NCI-H345 treated with DMSO at 0.1 percent for 48 hours (cell line): ENCODE measurements at regions not wholly inside any gene's neighbourhood (a gene's known extent, or its start where the extent isn't known, plus 50 kb on each side); places are given as distances from the start of the nearest gene placed in this dataset.

Experiments used
- DNase-seq: peaks from one replicate; lab custom pipeline; 2025; ENCODE audit not compliant: unreplicated experiment; lab: John Stamatoyannopoulos, UW

GRCh38 chr14:71588576-71589215 is 343.5 kb upstream of the RGS6 start:
- DNase-seq = no peak

- no peak for DNase-seq
Observed at GRCh38 chr14:71589609-71590008, 342.6 kb upstream of the RGS6 start.

DNA sequence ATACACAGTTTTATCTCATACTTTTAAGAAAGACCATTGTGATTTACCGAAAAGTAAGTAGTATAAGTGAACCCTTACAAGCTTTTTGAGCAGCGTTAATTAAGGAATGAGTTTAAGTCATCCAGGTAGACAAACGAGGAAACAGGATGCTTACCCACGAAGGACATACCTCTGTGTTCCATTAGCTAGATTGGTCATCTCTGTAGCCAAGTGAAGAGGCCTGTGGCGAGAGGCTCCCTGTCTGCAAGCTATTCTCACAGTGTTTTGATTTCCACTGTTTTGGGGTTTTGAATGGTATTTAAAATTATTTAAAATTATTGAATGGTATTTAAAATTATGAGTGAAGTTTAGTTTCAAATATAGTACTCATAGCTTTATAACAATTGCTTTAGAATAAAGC is 342.1 kb upstream of the RGS6 start:
- no peak for DNase-seq

- DNase-seq = no peak
Observed at GRCh38 chr14:71591231-71591630, 341.0 kb upstream of the RGS6 start.

DNA sequence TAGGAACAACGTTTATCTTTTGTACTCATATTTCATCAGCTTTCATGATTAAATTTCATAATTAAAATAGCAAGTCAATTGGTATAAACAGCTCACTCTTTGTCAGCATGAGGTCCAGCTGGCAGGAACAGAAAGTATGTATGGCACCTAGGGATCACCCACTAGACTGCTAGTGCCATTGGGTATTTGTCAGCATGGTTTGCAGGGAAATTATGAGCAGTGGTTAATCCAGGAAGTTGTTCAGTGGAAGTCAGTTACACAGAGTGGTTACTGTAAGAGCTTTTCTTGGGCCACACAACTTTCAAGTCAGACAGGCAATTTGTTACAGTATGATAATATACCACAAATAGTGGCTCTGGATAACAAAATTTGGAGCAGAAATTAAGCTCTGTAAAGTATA is 340.3 kb upstream of the RGS6 start:
- no peak for DNase-seq

- DNase-seq = no peak
Observed at GRCh38 chr14:71592361-71592760, 339.9 kb upstream of the RGS6 start.

GRCh38 chr14:71593966-71594365 is 338.3 kb upstream of the RGS6 start:
- DNase-seq = no peak

DNA sequence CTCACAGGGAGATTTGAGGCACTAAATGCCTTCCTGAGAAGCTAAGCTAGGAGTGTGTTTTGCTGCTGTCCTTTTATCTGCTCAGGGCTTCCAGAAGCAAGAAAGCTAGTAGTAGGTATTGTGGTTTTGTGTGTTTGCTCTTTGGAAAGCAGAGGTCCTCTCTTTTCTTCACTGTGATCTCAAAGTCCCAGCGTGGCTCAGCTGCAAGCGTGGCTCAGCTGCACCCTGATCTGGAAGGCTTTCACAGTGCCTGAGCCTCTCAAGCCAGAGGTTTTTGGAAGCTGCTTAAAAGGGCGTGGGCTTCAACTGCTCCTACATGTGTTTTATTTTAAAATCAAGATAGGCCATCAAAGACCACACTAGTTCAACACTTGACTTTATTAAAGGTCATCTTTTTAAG is 337.4 kb upstream of the RGS6 start:
- DNase-seq = no peak

- DNase-seq = no peak
Observed at GRCh38 chr14:71595441-71595840, 336.8 kb upstream of the RGS6 start.

GRCh38 chr14:71597287-71597920 is 334.8 kb upstream of the RGS6 start:
- no peak for DNase-seq

DNA sequence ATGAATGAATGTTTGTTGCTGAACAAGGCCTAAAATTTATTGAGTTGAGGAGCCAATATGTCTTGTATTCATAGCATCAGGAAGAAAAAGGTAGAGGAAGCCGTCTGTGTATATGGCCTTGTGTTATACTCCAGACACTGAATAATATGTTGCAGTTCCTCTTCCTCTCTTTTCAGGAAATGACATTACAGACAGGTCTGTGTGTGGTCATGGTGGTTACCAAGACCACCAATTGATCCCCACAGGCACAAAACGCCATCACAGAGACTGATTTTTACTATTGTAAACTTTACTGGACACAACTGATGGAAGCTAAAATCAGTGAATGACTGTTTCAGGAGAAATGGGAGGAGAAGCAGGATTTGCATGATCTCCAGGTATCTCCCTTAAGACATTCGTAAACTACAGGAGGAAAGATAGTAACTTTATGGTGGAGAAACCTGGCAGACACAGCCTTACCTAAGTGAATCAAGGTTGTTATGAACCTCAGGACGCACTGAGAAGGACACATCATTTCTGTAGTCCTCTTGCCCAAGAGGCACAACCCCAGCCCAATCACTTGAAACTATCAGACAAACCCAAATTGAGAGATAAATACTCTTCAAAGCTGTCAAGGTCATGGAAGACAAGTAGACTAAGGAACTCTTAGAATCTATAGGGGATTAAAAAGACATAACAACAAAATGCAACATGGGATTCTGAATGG is 334.1 kb upstream of the RGS6 start:
- DNase-seq = no peak

GRCh38 chr14:71600309-71600708 is 331.9 kb upstream of the RGS6 start:
- DNase-seq = no peak

- no peak for DNase-seq
Observed at GRCh38 chr14:71602524-71602923, 329.7 kb upstream of the RGS6 start.

DNA sequence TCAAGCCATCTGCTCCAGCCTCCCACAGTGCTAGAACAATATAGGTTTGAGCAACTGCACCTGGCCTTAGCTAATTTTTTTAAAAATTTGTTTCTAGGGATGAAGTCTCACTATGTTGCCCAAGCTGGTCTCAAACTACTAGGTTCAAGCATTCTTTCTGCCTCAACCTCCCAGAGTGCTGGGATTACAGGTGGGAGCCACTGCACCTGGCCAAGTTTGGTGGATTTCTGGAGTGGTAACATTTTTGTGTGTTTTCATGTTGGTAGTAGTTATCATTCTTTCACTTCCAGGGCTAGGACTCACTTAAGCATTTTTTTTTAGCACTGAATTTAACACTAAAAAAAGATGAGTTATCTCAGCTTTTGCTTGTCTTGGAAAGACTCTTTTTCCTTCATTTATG is 328.0 kb upstream of the RGS6 start:
- no peak for DNase-seq

DNA sequence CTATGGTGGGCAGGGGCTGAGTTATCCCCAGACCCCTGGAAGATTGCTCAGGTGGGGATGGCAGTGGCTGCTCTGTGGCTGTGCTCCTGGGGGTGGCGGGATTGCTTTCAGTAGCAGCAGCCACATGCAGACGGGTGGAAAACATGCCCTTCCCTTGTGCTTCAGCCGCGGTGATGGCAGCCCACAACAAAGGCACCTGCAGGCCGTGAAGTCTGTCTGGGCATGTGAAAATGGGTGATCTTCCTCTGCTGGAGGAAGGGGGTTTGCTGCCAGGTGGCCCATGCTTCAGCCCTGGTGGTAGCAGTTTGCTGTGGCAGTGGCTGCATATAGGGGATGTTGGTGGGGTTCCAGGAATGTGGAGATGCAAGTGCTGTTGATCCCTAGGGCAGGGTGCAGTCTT is 326.2 kb upstream of the RGS6 start:
- DNase-seq = no peak

DNA sequence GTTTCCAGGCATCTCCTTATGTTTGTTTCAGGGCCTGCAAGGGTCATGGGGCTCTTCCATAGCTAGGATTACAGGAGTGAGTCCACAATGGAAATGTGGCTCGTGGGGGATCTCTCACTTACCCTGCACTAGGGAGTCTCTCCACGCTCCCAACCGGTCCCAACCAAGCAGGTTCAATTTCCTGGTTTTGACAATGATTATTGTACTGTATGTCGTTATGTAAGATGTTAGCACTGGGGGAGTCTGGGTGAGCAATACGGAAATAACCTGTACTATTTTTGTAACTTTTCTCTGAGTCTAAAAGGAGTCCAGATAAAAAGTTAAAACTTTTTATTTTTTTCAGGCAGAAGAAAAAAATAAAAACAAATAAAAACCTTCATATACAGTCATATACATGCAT is 325.7 kb upstream of the RGS6 start:
- DNase-seq = no peak

DNA sequence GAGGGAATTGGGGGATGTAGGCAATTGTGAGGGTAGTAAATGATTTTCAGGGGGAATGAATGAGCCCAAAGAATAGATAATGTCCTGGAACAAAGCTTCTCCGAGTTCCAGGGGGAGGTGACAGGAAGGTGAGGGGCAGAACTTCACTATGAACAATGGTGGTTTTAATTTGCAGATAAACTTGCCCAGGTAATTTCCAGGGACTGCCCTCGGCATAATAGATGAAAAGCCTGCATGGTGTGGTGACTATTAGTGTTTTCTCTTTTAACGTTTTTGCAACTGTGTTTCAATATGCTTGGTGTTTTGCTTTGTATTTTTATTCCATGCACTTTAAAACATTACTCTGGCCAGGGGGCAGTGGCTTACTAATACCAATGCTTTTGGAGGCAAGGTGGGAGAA is 325.2 kb upstream of the RGS6 start:
- DNase-seq = no peak

DNA sequence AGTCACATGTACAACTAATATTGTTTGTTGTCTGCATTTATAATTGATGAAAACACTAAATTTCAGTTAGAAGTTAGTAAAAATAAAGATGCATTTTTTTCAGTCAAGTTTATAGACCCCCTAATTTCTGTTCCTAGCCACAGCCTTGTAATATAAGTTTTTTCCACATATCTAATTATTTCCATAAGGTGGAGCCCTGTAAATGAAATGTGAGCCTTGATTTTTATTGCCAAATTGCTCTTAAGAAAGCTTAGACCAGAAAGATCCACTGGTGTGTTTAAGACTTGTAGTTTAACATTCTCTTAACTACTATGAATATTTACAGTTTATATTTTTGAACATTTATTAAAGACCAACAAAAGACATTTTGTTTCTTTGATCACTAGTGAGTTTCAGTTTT is 322.1 kb upstream of the RGS6 start:
- DNase-seq = no peak

DNA sequence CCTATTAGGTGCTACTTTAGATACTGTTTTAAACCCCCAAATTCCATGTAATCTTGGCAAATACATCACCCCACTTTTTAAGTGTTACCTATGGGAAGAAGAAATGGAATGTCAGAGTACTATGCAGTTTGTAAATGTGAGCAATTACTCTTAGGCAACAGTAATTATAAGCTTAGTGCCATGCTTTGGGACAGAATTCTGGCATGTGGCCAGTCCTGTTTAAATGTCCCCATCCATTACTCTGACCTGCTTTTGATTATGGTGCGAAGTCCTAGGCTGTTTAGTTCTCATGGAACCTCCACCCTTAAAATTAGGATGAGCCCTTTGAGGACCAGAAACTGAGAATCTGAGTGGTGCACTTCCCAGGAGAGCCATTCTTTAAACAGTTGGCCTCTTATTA is 321.4 kb upstream of the RGS6 start:
- no peak for DNase-seq

- DNase-seq = no peak
Observed at GRCh38 chr14:71613168-71613567, 319.1 kb upstream of the RGS6 start.

DNA sequence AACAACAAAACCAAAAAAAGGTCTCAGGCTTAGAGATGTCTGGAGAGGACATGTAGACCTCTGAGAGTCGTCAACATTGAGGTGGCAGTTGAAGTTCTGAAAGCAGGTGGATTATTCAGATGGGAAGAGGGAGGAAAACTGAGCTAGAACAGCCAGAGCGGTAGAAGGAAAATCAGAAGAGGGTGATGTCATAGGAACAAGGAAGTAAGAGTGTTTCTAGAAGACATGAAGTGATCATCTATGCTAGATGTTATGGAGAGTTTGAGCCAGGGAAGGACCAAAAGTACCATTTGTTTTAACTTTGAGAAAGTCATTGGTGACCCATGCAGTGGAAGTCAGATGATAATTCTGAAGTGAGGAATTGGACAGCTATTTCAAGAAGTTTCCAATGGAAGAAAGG is 316.2 kb upstream of the RGS6 start:
- DNase-seq = no peak

DNA sequence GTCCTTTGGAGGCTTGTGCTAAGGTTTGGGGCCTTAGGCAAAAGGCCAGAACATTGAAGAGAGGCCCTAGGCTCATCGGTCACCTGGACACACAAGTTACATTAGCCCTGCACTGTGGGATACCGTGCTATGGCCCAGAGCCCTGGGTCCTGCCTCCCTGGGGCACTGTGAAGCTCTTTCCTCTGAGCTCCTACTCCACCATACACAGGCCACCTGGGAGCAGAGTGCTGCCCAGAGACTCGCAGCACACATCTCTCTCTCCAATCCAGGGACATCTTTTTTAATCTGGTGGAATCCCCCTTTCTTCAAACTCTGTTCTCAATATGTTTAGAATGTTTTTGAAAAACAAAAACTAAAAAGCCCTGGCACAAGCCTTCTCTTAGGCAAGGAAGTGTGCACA is 314.2 kb upstream of the RGS6 start:
- DNase-seq = no peak

- no peak for DNase-seq
Observed at GRCh38 chr14:71618716-71619115, 313.5 kb upstream of the RGS6 start.
